Left ventricle myocardium inferior (tissue), 1 donor: ENCODE measurements at regions not wholly inside any gene's neighbourhood (a gene's known extent, or its start where the extent isn't known, plus 50 kb on each side); places are given as distances from the start of the nearest gene placed in this dataset.

ENCODE experiments used
- DNase-seq: peaks from one replicate; pipeline ENCODE4 v3.0.0-alpha.2; 2020
- H3K27ac ChIP-seq: fragments of 200-600 bp; replicated peaks from 2 replicates; pipeline ENCODE4 v1.8.0; 2021
- H3K27me3 ChIP-seq: fragments of 200-600 bp; 2 replicates; pipeline ENCODE4 v1.8.0; 2021; ENCODE audit warnings: low read depth
- H3K36me3 ChIP-seq: fragments of 200-600 bp; 2 replicates; pipeline ENCODE4 v1.8.0; 2021
- H3K4me1 ChIP-seq: fragments of 200-600 bp; 2 replicates; pipeline ENCODE4 v1.8.0; 2021
- H3K4me3 ChIP-seq: fragments of 200-600 bp; 2 replicates; pipeline ENCODE4 v1.8.0; 2021; ENCODE audit warnings: mild to moderate bottlenecking, moderate library complexity
- H3K9me3 ChIP-seq: fragments of 200-600 bp; replicated peaks from 2 replicates; pipeline ENCODE4 v1.8.0; 2021
- intact Hi-C: fragments of 100-400 bp; cut with micrococcal nuclease; formaldehyde crosslinking; loops from one replicate; pipeline ENCODE4 v1.11.0; 2022
- TF ChIP-seq, protein P1 (sequence below): fragments of 200-600 bp; IDR thresholded peaks from 2 replicates; pipeline ENCODE4 v1.8.0; 2021; ENCODE audit warnings: antibody characterized with exemption, mild to moderate bottlenecking, borderline replicate concordance
- donor health status: DM: no; HTN: yes; CAD: no; lungs with severe emphysema.

DNA sequence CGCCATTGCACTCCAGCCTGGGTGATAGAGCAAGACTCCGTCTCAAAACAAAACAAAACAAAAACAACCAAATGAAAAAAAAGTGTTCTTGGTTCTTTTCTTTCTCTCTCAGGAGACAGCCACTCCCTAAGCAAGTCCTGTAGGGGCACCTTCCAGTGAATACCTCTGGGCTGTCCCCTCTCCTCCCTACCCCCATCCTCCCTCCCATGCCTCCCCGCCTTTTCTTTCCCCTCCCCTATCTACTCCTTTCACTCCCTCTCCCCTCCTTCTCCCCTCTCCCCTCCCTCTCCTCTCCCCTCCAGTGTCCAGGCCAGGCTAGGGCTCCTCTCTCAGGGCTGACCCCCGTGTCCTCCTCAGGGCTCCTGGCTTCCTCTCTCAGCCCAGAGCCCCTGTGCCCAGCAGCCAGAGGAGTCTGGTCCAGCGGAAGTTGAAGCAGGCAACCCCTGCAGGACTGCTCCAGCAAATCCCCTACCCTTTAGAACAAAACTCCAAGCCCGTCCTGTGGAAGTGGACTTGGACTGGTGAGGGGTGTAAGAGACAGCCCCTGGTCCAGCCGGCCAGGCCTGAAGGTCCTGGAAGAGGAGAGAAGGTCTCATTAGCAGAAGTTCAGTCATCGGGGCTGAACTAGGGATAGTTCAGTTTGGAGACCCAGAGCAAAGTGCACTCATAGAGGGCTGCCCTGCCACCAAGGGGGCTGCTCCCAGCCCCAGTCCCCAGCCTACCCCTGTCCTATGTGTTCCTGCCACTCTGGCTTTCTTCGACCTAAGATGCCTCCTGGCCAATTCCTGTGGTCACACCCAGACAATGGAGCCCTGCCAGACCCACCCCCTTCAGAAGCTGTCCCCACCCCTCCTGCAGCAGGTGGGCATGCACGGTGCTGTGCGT is 79.8 kb upstream of the IQSEC1 start:
- peaks cover 6% of the 10 kb centered on the region for H3K4me1 ChIP-seq
- peaks cover 40% of the 10 kb centered on the region for H3K27me3 ChIP-seq
- intact Hi-C loops, result no loop called here
- H3K4me3 ChIP-seq, result no peak overlapping the region
- DNase-seq, result no peak
- peaks cover 31% of the 10 kb centered on the region for H3K9me3 ChIP-seq
- TF ChIP-seq, protein P1, sequence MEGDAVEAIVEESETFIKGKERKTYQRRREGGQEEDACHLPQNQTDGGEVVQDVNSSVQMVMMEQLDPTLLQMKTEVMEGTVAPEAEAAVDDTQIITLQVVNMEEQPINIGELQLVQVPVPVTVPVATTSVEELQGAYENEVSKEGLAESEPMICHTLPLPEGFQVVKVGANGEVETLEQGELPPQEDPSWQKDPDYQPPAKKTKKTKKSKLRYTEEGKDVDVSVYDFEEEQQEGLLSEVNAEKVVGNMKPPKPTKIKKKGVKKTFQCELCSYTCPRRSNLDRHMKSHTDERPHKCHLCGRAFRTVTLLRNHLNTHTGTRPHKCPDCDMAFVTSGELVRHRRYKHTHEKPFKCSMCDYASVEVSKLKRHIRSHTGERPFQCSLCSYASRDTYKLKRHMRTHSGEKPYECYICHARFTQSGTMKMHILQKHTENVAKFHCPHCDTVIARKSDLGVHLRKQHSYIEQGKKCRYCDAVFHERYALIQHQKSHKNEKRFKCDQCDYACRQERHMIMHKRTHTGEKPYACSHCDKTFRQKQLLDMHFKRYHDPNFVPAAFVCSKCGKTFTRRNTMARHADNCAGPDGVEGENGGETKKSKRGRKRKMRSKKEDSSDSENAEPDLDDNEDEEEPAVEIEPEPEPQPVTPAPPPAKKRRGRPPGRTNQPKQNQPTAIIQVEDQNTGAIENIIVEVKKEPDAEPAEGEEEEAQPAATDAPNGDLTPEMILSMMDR, result no peak
- H3K27ac ChIP-seq, result no peak overlapping the region
- H3K36me3 ChIP-seq, result no peaks in the 10 kb centered on the region

DNA sequence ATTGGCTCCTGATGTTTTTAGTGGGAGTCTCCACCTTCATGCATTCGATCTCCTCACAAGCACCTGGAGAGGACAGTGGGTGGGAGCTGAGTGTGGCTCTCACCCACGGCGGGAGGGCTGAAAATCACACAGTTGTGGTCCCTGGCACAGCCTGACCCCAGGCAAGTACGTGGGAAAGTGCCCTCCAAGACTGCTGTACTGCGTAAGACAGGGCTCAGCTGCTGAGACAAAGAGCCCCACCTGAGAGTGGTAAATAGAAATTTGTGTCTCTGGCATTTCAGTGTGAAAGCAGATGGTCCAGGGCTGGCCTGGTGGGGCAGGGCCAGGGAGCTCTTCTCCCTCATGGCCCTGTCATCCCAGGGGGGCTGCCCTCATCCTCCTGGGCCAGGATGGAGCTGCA is 77.4 kb upstream of the IQSEC1 start:
- Histone ChIP-seq H3K27me3 (peaks cover 44% of the 10 kb centered on the region), H3K27ac (no peak overlapping the region), H3K9me3 (peaks cover 12% of the 10 kb centered on the region), H3K4me3 (no peak overlapping the region), H3K4me1 (peaks cover 6% of the 10 kb centered on the region), H3K36me3 (no peaks in the 10 kb centered on the region)
- TF ChIP-seq, protein P1, result no peak
- intact Hi-C loops, result no loop called here
- no peak for DNase-seq

- Histone ChIP-seq H3K9me3 (peaks cover under 1% of the 10 kb centered on the region), H3K4me1 (peaks cover 6% of the 10 kb centered on the region), H3K36me3 (no peaks in the 10 kb centered on the region), H3K27ac (no peak overlapping the region), H3K4me3 (no peak overlapping the region), H3K27me3 (peaks cover 53% of the 10 kb centered on the region)
- DNase-seq, result no peak
- intact Hi-C loops, result no loop called here
- TF ChIP-seq, protein P1, result no peak
Observed at GRCh38 chr3:13149330-13150108, 76.3 kb upstream of the IQSEC1 start.

DNA sequence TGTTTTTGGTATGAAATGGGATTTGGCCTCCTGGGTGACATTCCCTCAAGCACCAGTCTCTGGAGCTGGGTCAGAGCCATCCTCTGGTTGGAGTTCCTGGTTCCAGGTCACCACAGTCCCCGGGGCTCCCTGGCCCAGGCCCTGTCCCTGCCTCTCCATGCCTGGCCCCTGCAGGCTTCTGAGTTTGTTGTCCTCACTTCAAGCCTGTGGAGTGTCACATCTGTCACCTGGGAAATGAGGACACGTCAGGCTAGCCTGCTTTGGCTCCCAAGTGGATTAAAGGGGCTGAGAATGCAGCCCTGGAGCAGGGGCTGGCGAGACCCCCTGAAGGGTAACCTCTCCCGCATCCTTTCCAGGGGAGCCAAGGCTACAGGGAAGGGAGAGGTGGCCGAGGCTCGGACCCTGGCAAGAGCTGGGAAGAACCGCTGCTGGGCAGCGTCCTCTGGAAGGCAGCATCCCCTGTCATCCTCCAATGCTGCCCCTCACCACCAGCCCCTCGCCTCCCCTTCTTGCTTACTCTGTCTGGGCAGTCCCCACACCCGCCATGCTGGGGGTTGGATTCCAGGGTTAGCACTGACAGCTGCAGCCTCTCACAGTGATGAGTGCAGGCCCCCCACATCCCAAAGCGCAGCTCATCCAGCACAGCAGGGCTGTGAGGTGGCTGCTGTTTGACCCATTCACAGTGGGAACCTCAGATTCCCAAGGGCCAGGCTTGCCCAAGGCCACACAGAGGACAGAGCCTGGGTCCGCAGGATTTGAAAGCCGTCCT is 75.5 kb upstream of the IQSEC1 start:
- TF ChIP-seq, protein P1, result no peak
- Histone ChIP-seq H3K4me1 (peaks cover 6% of the 10 kb centered on the region), H3K27ac (no peak overlapping the region), H3K27me3 (peaks cover 58% of the 10 kb centered on the region), H3K36me3 (no peaks in the 10 kb centered on the region), H3K4me3 (no peak overlapping the region), H3K9me3 (no peaks in the 10 kb centered on the region)
- intact Hi-C loops, result no loop called here
- no peak for DNase-seq

DNA sequence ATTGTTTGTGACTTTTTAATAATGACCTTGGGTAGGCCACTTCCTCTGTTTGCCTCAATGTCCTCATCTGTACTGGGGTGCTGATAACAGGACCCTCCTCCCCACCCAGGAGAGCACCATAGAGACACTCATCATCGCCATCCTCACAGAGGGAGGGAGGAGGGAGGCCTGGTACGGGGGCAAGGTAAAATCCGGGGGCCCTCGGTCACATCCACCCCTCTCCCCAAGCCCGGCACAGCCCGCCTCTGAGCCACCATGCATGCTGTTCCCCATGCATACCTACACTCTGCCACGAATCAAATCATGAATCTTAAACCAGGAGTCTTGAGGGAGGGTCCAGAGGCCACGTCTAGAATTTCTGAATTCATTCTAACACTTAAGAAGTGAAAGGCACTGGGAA is 74.9 kb upstream of the IQSEC1 start:
- Histone ChIP-seq H3K4me1 (peaks cover 6% of the 10 kb centered on the region), H3K27ac (no peak overlapping the region), H3K9me3 (no peaks in the 10 kb centered on the region), H3K27me3 (peaks cover 52% of the 10 kb centered on the region), H3K4me3 (no peak overlapping the region), H3K36me3 (no peaks in the 10 kb centered on the region)
- no peak for DNase-seq
- TF ChIP-seq, protein P1, result no peak
- intact Hi-C loops, result no loop called here
